PC-3 (cell line): ENCODE measurements at regions not wholly inside any gene's neighbourhood (a gene's known extent, or its start where the extent isn't known, plus 50 kb on each side); places are given as distances from the start of the nearest gene placed in this dataset.

Experiments
- ATAC-seq: fragments of 200-7000 bp; cut with Tn5 transposase; 2 replicates; pipeline ENCODE4 v1.9.1; 2020; ENCODE audit warnings: mild to moderate bottlenecking, moderate library complexity
- BruUV-seq: library from RNA; stranded (reverse); fragments of 400-500 nt; replicated peaks from 2 replicates; lab custom pipeline; 2021; lab: Mats Ljungman, UMichigan
- CTCF ChIA-PET: fragments of 300-600 bp; sonication (Branson Sonifier 250); formaldehyde crosslinking; loops from one replicate; lab custom pipeline; 2022; ENCODE audit warnings: antibody characterized with exemption; lab: Charles Lee
- POLR2A ChIA-PET: fragments of 300-600 bp; sonication (Branson Sonifier 250); formaldehyde crosslinking; loops from one replicate; lab custom pipeline; 2022; ENCODE audit warnings: antibody characterized with exemption; ENCODE audit not compliant: unreplicated experiment; lab: Charles Lee
- DNase-seq: peaks from one replicate; pipeline ENCODE4 v3.0.0-alpha.2; 2015
- H2AFZ ChIP-seq: fragments of 300-600 bp; sonication (generic); 2 replicates; pipeline ENCODE4 v1.6.0; 2016; ENCODE audit warnings: antibody characterized with exemption, low read length
- H3F3A ChIP-seq: fragments of 300-600 bp; sonication (generic); one replicate; pipeline ENCODE4 v1.6.0; 2017; ENCODE audit warnings: antibody characterized with exemption, low read length, control low read depth, mild to moderate bottlenecking; ENCODE audit not compliant: unreplicated experiment
- H3K27ac ChIP-seq: fragments of 300-600 bp; sonication (generic); 2 replicates; pipeline ENCODE4 v1.5.1; 2016; ENCODE audit warnings: mild to moderate bottlenecking, low read length
- H3K27me3 ChIP-seq: fragments of 300-600 bp; sonication (generic); 2 replicates; pipeline ENCODE4 v1.6.1; 2016; ENCODE audit warnings: low read length, mixed read lengths
- H3K36me3 ChIP-seq: fragments of 300-600 bp; sonication (generic); 2 replicates; pipeline ENCODE4 v1.6.1; 2016; ENCODE audit warnings: low read depth, mixed run types, low read length, mixed read lengths
- H3K4me1 ChIP-seq: fragments of 300-600 bp; sonication (generic); 2 replicates; pipeline ENCODE4 v1.5.1; 2016; ENCODE audit warnings: low read length; ENCODE audit not compliant: insufficient read depth
- H3K4me2 ChIP-seq: fragments of 300-600 bp; sonication (generic); 2 replicates; pipeline ENCODE4 v1.6.0; 2016; ENCODE audit warnings: low read length
- H3K4me3 ChIP-seq: fragments of 300-600 bp; sonication (generic); 2 replicates; pipeline ENCODE4 v1.5.1; 2016; ENCODE audit warnings: mild to moderate bottlenecking, low read length, mixed read lengths
- H3K79me2 ChIP-seq: fragments of 300-600 bp; sonication (generic); 2 replicates; pipeline ENCODE4 v1.6.1; 2017; ENCODE audit warnings: low read length, mixed read lengths
- H3K9ac ChIP-seq: fragments of 300-600 bp; sonication (generic); 2 replicates; pipeline ENCODE4 v1.6.0; 2016; ENCODE audit warnings: mild to moderate bottlenecking, low read length
- H3K9me2 ChIP-seq: fragments of 300-600 bp; sonication (generic); replicated peaks from 2 replicates; pipeline ENCODE4 v1.6.1; 2016; ENCODE audit warnings: mixed run types, low read length, mixed read lengths
- H3K9me3 ChIP-seq: fragments of 300-600 bp; sonication (generic); 2 replicates; pipeline ENCODE4 v1.6.1; 2016; ENCODE audit warnings: low read length, mixed read lengths
- H4K20me1 ChIP-seq: fragments of 300-600 bp; sonication (generic); 2 replicates; pipeline ENCODE4 v1.6.1; 2016; ENCODE audit warnings: low read length, mixed read lengths
- EZH2 ChIP-seq: fragments of 300-600 bp; sonication (generic); IDR thresholded peaks from one replicate; pipeline ENCODE4 v1.6.1; 2017; ENCODE audit warnings: antibody characterized with exemption, mild to moderate bottlenecking, low read length; ENCODE audit not compliant: unreplicated experiment
- EZH2phosphoT487 ChIP-seq: fragments of 300-600 bp; sonication (generic); IDR thresholded peaks from 2 replicates; pipeline ENCODE4 v1.6.1; 2018; ENCODE audit warnings: mild to moderate bottlenecking, antibody characterized with exemption, low read length, borderline replicate concordance
- intact Hi-C: fragments of 100-400 bp; cut with micrococcal nuclease; formaldehyde crosslinking; loops from 2 replicates; pipeline ENCODE4 v1.9.0; 2023
- TF ChIP-seq, protein P1 (sequence below): fragments of 300-600 bp; sonication (generic); conservative IDR thresholded peaks from 2 replicates; pipeline ENCODE4 v1.5.1; 2017; ENCODE audit warnings: antibody characterized with exemption, low read depth, mild to moderate bottlenecking, low read length

GRCh38 chr3:168823466-168823865 lies 727.7 kb upstream of the GOLIM4 start:
- Histone ChIP-seq H3K4me3 (no peak overlapping the region), H3K4me1 (no peaks in the 10 kb centered on the region), H2AFZ (no peak overlapping the region), H3F3A (no peaks in the 10 kb centered on the region), H4K20me1 (no peaks in the 10 kb centered on the region), H3K4me2 (no peak overlapping the region), H3K9ac (no peak overlapping the region), H3K9me3 (no peaks in the 10 kb centered on the region), H3K27me3 (no peaks in the 10 kb centered on the region), H3K9me2 (no peaks in the 10 kb centered on the region), H3K27ac (no peak overlapping the region), H3K36me3 (no peaks in the 10 kb centered on the region), H3K79me2 (no peaks in the 10 kb centered on the region)
- ATAC-seq = no peak
- POLR2A ChIA-PET = interaction anchor here (0.6 kb wide), 1 partner anchor 1033 kb away, joined by 3 read pairs; no protein-coding TSS in a partner anchor
- TF ChIP-seq EZH2phosphoT487 = no peak
- TF ChIP-seq EZH2 = no peak
- TF ChIP-seq, protein P1, sequence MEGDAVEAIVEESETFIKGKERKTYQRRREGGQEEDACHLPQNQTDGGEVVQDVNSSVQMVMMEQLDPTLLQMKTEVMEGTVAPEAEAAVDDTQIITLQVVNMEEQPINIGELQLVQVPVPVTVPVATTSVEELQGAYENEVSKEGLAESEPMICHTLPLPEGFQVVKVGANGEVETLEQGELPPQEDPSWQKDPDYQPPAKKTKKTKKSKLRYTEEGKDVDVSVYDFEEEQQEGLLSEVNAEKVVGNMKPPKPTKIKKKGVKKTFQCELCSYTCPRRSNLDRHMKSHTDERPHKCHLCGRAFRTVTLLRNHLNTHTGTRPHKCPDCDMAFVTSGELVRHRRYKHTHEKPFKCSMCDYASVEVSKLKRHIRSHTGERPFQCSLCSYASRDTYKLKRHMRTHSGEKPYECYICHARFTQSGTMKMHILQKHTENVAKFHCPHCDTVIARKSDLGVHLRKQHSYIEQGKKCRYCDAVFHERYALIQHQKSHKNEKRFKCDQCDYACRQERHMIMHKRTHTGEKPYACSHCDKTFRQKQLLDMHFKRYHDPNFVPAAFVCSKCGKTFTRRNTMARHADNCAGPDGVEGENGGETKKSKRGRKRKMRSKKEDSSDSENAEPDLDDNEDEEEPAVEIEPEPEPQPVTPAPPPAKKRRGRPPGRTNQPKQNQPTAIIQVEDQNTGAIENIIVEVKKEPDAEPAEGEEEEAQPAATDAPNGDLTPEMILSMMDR = no peak
- intact Hi-C loops = no loop called here
- CTCF ChIA-PET = no interaction called here
- no peak for DNase-seq
- BruUV-seq = no TSS peak

- no peak overlapping the region for H3K27ac ChIP-seq
- H3K27me3 ChIP-seq = 0 out of 2 replicates have a peak, but pooled peaks cover 3% of the 10 kb centered on the region
- no peak overlapping the region for H2AFZ ChIP-seq
- H3K9me2 ChIP-seq = no peaks in the 10 kb centered on the region
- intact Hi-C loops = no loop called here
- H3K9ac ChIP-seq = no peak overlapping the region
- no peak overlapping the region for H3K4me2 ChIP-seq
- POLR2A ChIA-PET = no interaction called here
- H3K4me3 ChIP-seq = no peak overlapping the region
- ATAC-seq (no peak), DNase-seq (no peak)
- no peaks in the 10 kb centered on the region for H3F3A ChIP-seq
- H3K36me3 ChIP-seq = no peaks in the 10 kb centered on the region
- no peaks in the 10 kb centered on the region for H3K79me2 ChIP-seq
- TF ChIP-seq EZH2phosphoT487 = no peak
- TF ChIP-seq EZH2 = no peak
- TF ChIP-seq, protein P1 = no peak
- H4K20me1 ChIP-seq = no peaks in the 10 kb centered on the region
- no peaks in the 10 kb centered on the region for H3K4me1 ChIP-seq
- BruUV-seq = no TSS peak
- CTCF ChIA-PET = no interaction called here
- H3K9me3 ChIP-seq = no peaks in the 10 kb centered on the region
Observed at GRCh38 chr3:168820810-168821415, 725.2 kb upstream of the GOLIM4 start.

- Histone ChIP-seq H3F3A (no peaks in the 10 kb centered on the region), H3K27me3 (0 out of 2 replicates have a peak, but pooled peaks cover 3% of the 10 kb centered on the region), H3K4me2 (no peak overlapping the region), H3K4me1 (no peaks in the 10 kb centered on the region), H3K27ac (no peak overlapping the region), H3K4me3 (no peak overlapping the region), H3K9me3 (no peaks in the 10 kb centered on the region), H4K20me1 (no peaks in the 10 kb centered on the region), H3K79me2 (no peaks in the 10 kb centered on the region), H3K36me3 (no peaks in the 10 kb centered on the region), H3K9me2 (no peaks in the 10 kb centered on the region), H2AFZ (no peak overlapping the region), H3K9ac (no peak overlapping the region)
- no peak for DNase-seq
- CTCF ChIA-PET = no interaction called here
- BruUV-seq = no TSS peak
- no peak for ATAC-seq
- no peak for TF ChIP-seq EZH2
- TF ChIP-seq, protein P1 = no peak
- no peak for TF ChIP-seq EZH2phosphoT487
- POLR2A ChIA-PET = no interaction called here
- intact Hi-C loops = no loop called here
Observed at GRCh38 chr3:168817177-168817576, 721.5 kb upstream of the GOLIM4 start.
